Astrocyte (in vitro differentiated cells and primary cell): ENCODE measurements at regions not wholly inside any gene's neighbourhood (a gene's known extent, or its start where the extent isn't known, plus 50 kb on each side); places are given as distances from the start of the nearest gene placed in this dataset.

Source experiments
- CTCF ChIP-seq: IDR thresholded peaks from 2 replicates; pipeline ENCODE4 v1.5.1; 2011; ENCODE audit warnings: low read depth, mild to moderate bottlenecking, inconsistent platforms, low read length, moderate library complexity; ENCODE audit not compliant: insufficient read depth
- EZH2 ChIP-seq: IDR thresholded peaks from 2 replicates; pipeline ENCODE4 v1.6.1; 2012; ENCODE audit warnings: mild to moderate bottlenecking, low read length, inconsistent platforms; ENCODE audit not compliant: insufficient read depth

DNA sequence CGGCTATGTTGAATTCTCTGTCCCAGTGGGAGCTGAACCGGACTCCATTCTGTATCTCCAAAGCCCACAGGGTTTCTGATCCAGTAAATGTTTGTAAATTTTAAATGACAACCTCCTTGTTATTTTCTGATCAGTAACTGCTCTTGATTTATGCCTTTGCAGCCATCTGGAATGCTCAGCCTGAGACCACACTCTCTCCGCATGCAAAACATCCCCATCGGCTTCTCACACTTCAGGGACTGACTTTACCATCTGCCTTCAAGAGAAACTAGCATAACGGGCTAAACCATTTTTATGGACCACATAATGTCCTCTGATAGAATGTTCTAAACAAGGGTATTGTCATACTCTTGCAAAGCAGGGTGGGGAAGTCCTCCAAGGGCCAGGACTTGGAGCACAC is 94.5 kb upstream of the FOXQ1 start:
- no peak for TF ChIP-seq EZH2
- TF ChIP-seq CTCF = no peak
